OCI-LY7 (cell line): ENCODE measurements at regions not wholly inside any gene's neighbourhood (a gene's known extent, or its start where the extent isn't known, plus 50 kb on each side); places are given as distances from the start of the nearest gene placed in this dataset.

ENCODE experiments used
- EZH2phosphoT487 ChIP-seq: fragments of 200-600 bp; sonication (generic); IDR thresholded peaks from 2 replicates; pipeline ENCODE4 v1.6.1; 2018; ENCODE audit warnings: low read depth, borderline replicate concordance, mild to moderate bottlenecking, mixed run types, antibody characterized with exemption, low read length, moderate library complexity, mixed read lengths
- TF ChIP-seq, protein P1 (sequence below): fragments of 200-600 bp; sonication (generic); conservative IDR thresholded peaks from 2 replicates; pipeline ENCODE4 v1.5.1; 2014; ENCODE audit warnings: mild to moderate bottlenecking, antibody characterized with exemption, low read length, moderate library complexity, mixed read lengths

DNA sequence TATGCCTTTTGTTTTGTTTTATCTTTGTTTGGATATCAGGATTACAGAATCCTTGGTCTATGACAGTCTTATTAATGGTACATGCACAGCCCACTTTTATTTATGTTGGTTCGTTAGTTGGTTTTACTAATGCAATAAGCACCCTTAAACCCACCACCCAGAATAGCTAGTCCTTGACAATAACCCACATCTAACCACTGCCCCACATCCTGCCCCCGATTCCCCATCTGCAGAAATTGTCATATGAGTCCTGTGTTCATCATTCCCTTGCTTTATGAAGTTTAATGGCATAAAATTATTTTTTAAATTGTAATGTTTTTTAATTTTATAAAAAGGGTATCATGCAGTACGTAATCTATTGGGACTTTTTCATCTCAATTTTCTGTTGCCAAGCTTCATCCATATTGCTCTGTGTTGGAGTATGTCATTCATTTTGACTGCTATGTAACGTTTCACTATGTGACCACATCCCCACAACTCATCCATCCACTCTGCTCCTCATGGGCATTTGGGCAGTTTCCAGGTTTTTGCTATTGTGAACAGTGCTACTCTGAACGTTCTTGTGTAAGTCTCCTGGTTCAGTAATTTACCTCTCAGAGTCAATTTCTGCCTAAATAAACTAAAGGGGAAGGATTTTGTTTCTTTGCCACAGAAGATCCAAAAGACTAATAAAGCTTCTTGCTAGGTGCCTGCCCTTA lies 150.4 kb downstream of the MRPL14 start:
- TF ChIP-seq, protein P1, sequence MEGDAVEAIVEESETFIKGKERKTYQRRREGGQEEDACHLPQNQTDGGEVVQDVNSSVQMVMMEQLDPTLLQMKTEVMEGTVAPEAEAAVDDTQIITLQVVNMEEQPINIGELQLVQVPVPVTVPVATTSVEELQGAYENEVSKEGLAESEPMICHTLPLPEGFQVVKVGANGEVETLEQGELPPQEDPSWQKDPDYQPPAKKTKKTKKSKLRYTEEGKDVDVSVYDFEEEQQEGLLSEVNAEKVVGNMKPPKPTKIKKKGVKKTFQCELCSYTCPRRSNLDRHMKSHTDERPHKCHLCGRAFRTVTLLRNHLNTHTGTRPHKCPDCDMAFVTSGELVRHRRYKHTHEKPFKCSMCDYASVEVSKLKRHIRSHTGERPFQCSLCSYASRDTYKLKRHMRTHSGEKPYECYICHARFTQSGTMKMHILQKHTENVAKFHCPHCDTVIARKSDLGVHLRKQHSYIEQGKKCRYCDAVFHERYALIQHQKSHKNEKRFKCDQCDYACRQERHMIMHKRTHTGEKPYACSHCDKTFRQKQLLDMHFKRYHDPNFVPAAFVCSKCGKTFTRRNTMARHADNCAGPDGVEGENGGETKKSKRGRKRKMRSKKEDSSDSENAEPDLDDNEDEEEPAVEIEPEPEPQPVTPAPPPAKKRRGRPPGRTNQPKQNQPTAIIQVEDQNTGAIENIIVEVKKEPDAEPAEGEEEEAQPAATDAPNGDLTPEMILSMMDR, result no peak
- no peak for TF ChIP-seq EZH2phosphoT487
